Mesenchymal stem cell (in vitro differentiated cells and primary cell): ENCODE measurements at regions not wholly inside any gene's neighbourhood (a gene's known extent, or its start where the extent isn't known, plus 50 kb on each side); places are given as distances from the start of the nearest gene placed in this dataset.
A peak's percentile ranks its signal among the peaks of the same experiment; 100 is the strongest.

Source experiments
- DNase-seq: peaks from one replicate; pipeline ENCODE4 v3.0.0-alpha.2; 2013
- H2AFZ ChIP-seq: one replicate; pipeline ENCODE4 v1.6.1; 2013; ENCODE audit warnings: low read depth, mild to moderate bottlenecking, control low read depth, inconsistent platforms, low read length, moderate library complexity
- H2AK5ac ChIP-seq: 2 replicates; pipeline ENCODE4 v1.6.1; 2013; ENCODE audit warnings: low read length, moderate library complexity, mild to moderate bottlenecking, inconsistent platforms; ENCODE audit not compliant: severe bottlenecking
- H2BK120ac ChIP-seq: one replicate; pipeline ENCODE4 v1.6.1; 2013; ENCODE audit warnings: low read depth, mild to moderate bottlenecking, inconsistent platforms, low read length, moderate library complexity
- H2BK12ac ChIP-seq, 2 experiments: one replicate each; pipeline ENCODE4 v1.6.1; 2013; ENCODE audit warnings: inconsistent platforms in 2 of 2, low read length in 2 of 2, mild to moderate bottlenecking in 2 of 2, moderate library complexity in 2 of 2, control low read depth in 1 of 2
- H2BK15ac ChIP-seq: one replicate; pipeline ENCODE4 v1.6.1; 2013; ENCODE audit warnings: mild to moderate bottlenecking, low read depth, inconsistent platforms; ENCODE audit not compliant: poor library complexity, severe bottlenecking
- H2BK5ac ChIP-seq: 2 replicates; pipeline ENCODE4 v1.6.1; 2013; ENCODE audit warnings: low read depth, mild to moderate bottlenecking, low read length, control low read depth, inconsistent platforms; ENCODE audit not compliant: poor library complexity, severe bottlenecking
- H3K14ac ChIP-seq, 2 experiments: one replicate each; pipeline ENCODE4 v1.6.1; 2013; ENCODE audit warnings: inconsistent platforms in 2 of 2, low read length in 2 of 2, control low read depth in 1 of 2, mild to moderate bottlenecking in 1 of 2, moderate library complexity in 1 of 2
- H3K18ac ChIP-seq, 2 experiments: one replicate each; pipeline ENCODE4 v1.6.1; 2013; ENCODE audit warnings: inconsistent platforms in 2 of 2, low read length in 2 of 2, control low read depth in 1 of 2, low read depth in 1 of 2, mild to moderate bottlenecking in 1 of 2
- H3K23ac ChIP-seq, 2 experiments: one replicate each; pipeline ENCODE4 v1.6.1; 2013; ENCODE audit warnings: inconsistent platforms in 2 of 2, low read length in 2 of 2, mild to moderate bottlenecking in 2 of 2, moderate library complexity in 2 of 2, control low read depth in 1 of 2
- H3K27ac ChIP-seq: 2 replicates; pipeline ENCODE4 v1.5.1; 2013; ENCODE audit warnings: mild to moderate bottlenecking, moderate library complexity, low read length, control low read depth, inconsistent platforms; ENCODE audit not compliant: poor library complexity, severe bottlenecking
- H3K27me3 ChIP-seq, 2 experiments: 2 replicates each; pipeline versions ENCODE4 v1.6.1 to v1.7.0; 2013; ENCODE audit warnings: low read length in 2 of 2, mild to moderate bottlenecking in 2 of 2, moderate library complexity in 2 of 2, control low read depth in 1 of 2, inconsistent platforms in 1 of 2; ENCODE audit not compliant: control insufficient read depth in 1 of 2, insufficient read depth in 1 of 2
- H3K36me3 ChIP-seq, 2 experiments: 2 replicates each; pipeline versions ENCODE4 v1.6.1 to v1.7.0; 2013; ENCODE audit warnings: low read length in 2 of 2, control low read depth in 1 of 2, inconsistent platforms in 1 of 2, low read depth in 1 of 2, mild to moderate bottlenecking in 1 of 2; ENCODE audit not compliant: insufficient read depth in 2 of 2, control insufficient read depth in 1 of 2
- H3K4ac ChIP-seq, 2 experiments: one replicate each; pipeline ENCODE4 v1.6.1; 2013; ENCODE audit warnings: inconsistent platforms in 2 of 2, low read length in 2 of 2, mild to moderate bottlenecking in 2 of 2, moderate library complexity in 2 of 2, control low read depth in 1 of 2, low read depth in 1 of 2
- H3K4me1 ChIP-seq: 2 replicates; pipeline ENCODE4 v1.6.1; 2013; ENCODE audit warnings: low read depth, low read length, control low read depth; ENCODE audit not compliant: control insufficient read depth, insufficient read depth
- H3K4me2 ChIP-seq: 2 replicates; pipeline ENCODE4 v1.6.1; 2013; ENCODE audit warnings: low read length, mild to moderate bottlenecking, inconsistent platforms; ENCODE audit not compliant: poor library complexity, severe bottlenecking
- H3K4me3 ChIP-seq, 2 experiments: 2 replicates each; pipeline versions ENCODE4 v1.5.1 to v1.7.0; 2013; ENCODE audit warnings: low read length in 2 of 2, mild to moderate bottlenecking in 2 of 2, control low read depth in 1 of 2, low read depth in 1 of 2; ENCODE audit not compliant: insufficient read depth in 1 of 2
- H3K79me1 ChIP-seq: replicated peaks from 2 replicates; pipeline ENCODE4 v1.6.1; 2013; ENCODE audit warnings: mild to moderate bottlenecking, control low read depth, low read length, inconsistent platforms; ENCODE audit not compliant: poor library complexity, severe bottlenecking
- H3K9ac ChIP-seq: 2 replicates; pipeline ENCODE4 v1.7.0; 2013; ENCODE audit warnings: mild to moderate bottlenecking, low read length, moderate library complexity
- H3K9me3 ChIP-seq: 2 replicates; pipeline ENCODE4 v1.7.0; 2013; ENCODE audit warnings: mild to moderate bottlenecking, low read length; ENCODE audit not compliant: control insufficient read depth
- H4K8ac ChIP-seq: one replicate; pipeline ENCODE4 v1.6.1; 2013; ENCODE audit warnings: inconsistent platforms, mild to moderate bottlenecking, low read length, moderate library complexity
- H4K91ac ChIP-seq: one replicate; pipeline ENCODE4 v1.6.1; 2013; ENCODE audit warnings: mild to moderate bottlenecking, low read length, inconsistent platforms
- WGBS: methylation state at CpG from one replicate; pipeline ENCODE4 v1.1.7; 2013; ENCODE audit warnings: mixed read lengths; 5-methylcytosine and 5-hydroxymethylcytosine counted together

- Histone ChIP-seq H2AFZ (no peak overlapping the region), H3K9me3 (no peaks in the 10 kb centered on the region), H2BK120ac (no peak overlapping the region), H2BK5ac (peak overlapping the region; percentile 82), H2BK15ac (no peak overlapping the region), H3K27me3 (no peaks in the 10 kb centered on the region), H3K4me3 (peak overlapping the region in 1 of 2 experiments; percentile 64), H3K9ac (peak overlapping the region; percentile 47), H3K27ac (peak overlapping the region; percentile 99), H3K36me3 (no peaks in the 10 kb centered on the region), H3K4me1 (peaks cover 11% of the 10 kb centered on the region), H3K79me1 (no peaks in the 10 kb centered on the region), H3K23ac (no peak overlapping the region), H3K14ac (no peak overlapping the region), H3K18ac (no peak overlapping the region), H2BK12ac (no peak overlapping the region), H4K8ac (no peak overlapping the region), H4K91ac (no peak overlapping the region), H3K4me2 (no peak overlapping the region), H2AK5ac (no peak overlapping the region), H3K4ac (no peak overlapping the region)
- 37% methylated on average over 5 of the region's 5 CpGs for WGBS
- peak; percentile 62 for DNase-seq
Measured at GRCh38 chr6:124888581-124889371, 73.5 kb upstream of the RNF217 start.

GRCh38 chr6:124901084-124901483 is 61.2 kb upstream of the RNF217 start:
- H2BK5ac ChIP-seq = no peak overlapping the region
- no peak overlapping the region for H4K91ac ChIP-seq
- H3K27me3 ChIP-seq = no peaks in the 10 kb centered on the region
- H2BK12ac ChIP-seq = no peak overlapping the region
- H2AFZ ChIP-seq = no peak overlapping the region
- no peak overlapping the region for H2AK5ac ChIP-seq
- H3K14ac ChIP-seq = no peak overlapping the region
- no peak overlapping the region for H2BK15ac ChIP-seq
- H3K79me1 ChIP-seq = no peaks in the 10 kb centered on the region
- no peak overlapping the region for H3K4me3 ChIP-seq
- no peak overlapping the region for H3K9ac ChIP-seq
- no peak overlapping the region for H3K18ac ChIP-seq
- no peak for DNase-seq
- no peak overlapping the region for H3K23ac ChIP-seq
- H3K4ac ChIP-seq = no peak overlapping the region
- no peak overlapping the region for H3K27ac ChIP-seq
- no peak overlapping the region for H2BK120ac ChIP-seq
- no peaks in the 10 kb centered on the region for H3K9me3 ChIP-seq
- H3K4me2 ChIP-seq = no peak overlapping the region
- no peak overlapping the region for H4K8ac ChIP-seq
- no peaks in the 10 kb centered on the region for H3K4me1 ChIP-seq
- no peaks in the 10 kb centered on the region for H3K36me3 ChIP-seq

- no peak overlapping the region for H3K9ac ChIP-seq
- H2BK12ac ChIP-seq = no peak overlapping the region
- H3K4me2 ChIP-seq = no peak overlapping the region
- DNase-seq = no peak
- no peaks in the 10 kb centered on the region for H3K4me1 ChIP-seq
- H2BK5ac ChIP-seq = no peak overlapping the region
- H4K8ac ChIP-seq = no peak overlapping the region
- no peaks in the 10 kb centered on the region for H3K79me1 ChIP-seq
- no peak overlapping the region for H3K4ac ChIP-seq
- H3K36me3 ChIP-seq = no peaks in the 10 kb centered on the region
- no peak overlapping the region for H3K27ac ChIP-seq
- H3K18ac ChIP-seq = no peak overlapping the region
- H2AK5ac ChIP-seq = no peak overlapping the region
- H3K27me3 ChIP-seq = no peaks in the 10 kb centered on the region
- H3K9me3 ChIP-seq = no peaks in the 10 kb centered on the region
- H3K23ac ChIP-seq = no peak overlapping the region
- no peak overlapping the region for H3K14ac ChIP-seq
- H2AFZ ChIP-seq = no peak overlapping the region
- H2BK15ac ChIP-seq = no peak overlapping the region
- no peak overlapping the region for H4K91ac ChIP-seq
- H3K4me3 ChIP-seq = no peak overlapping the region
- H2BK120ac ChIP-seq = no peak overlapping the region
Measured at GRCh38 chr6:124903797-124904196, 58.4 kb upstream of the RNF217 start.

GRCh38 chr6:124907596-124907995 is 54.6 kb upstream of the RNF217 start:
- H3K27me3 ChIP-seq = no peaks in the 10 kb centered on the region
- 79% methylated on average over 1 of the region's 1 CpG for WGBS
- no peaks in the 10 kb centered on the region for H3K79me1 ChIP-seq

More at GRCh38 chr6:124907596-124907995, 54.6 kb upstream of the RNF217 start:
- H2BK5ac ChIP-seq = no peak overlapping the region
- no peak overlapping the region for H3K18ac ChIP-seq
- H3K4me1 ChIP-seq = no peaks in the 10 kb centered on the region
- no peaks in the 10 kb centered on the region for H3K9me3 ChIP-seq
- no peak overlapping the region for H2BK12ac ChIP-seq
- no peaks in the 10 kb centered on the region for H3K36me3 ChIP-seq
- H3K23ac ChIP-seq = no peak overlapping the region
- H3K14ac ChIP-seq = no peak overlapping the region
- no peak overlapping the region for H3K4ac ChIP-seq
- no peak overlapping the region for H3K4me2 ChIP-seq
- H2BK120ac ChIP-seq = no peak overlapping the region
- no peak overlapping the region for H2AFZ ChIP-seq
- H3K4me3 ChIP-seq = no peak overlapping the region
- no peak overlapping the region for H2BK15ac ChIP-seq
- no peak overlapping the region for H3K27ac ChIP-seq
- no peak overlapping the region for H4K8ac ChIP-seq
- no peak overlapping the region for H3K9ac ChIP-seq
- no peak overlapping the region for H4K91ac ChIP-seq
- no peak overlapping the region for H2AK5ac ChIP-seq
- DNase-seq = no peak
